Gastrocnemius medialis (tissue), 4 donors: ENCODE measurements at regions not wholly inside any gene's neighbourhood (a gene's known extent, or its start where the extent isn't known, plus 50 kb on each side); places are given as distances from the start of the nearest gene placed in this dataset.

Experiments
- ATAC-seq, 2 donors: fragments of 150-250 bp; one replicate each; pipeline ENCODE4 v1.9.1; 2016
- DNase-seq, 2 donors: peaks; one replicate each; pipeline ENCODE4 v3.0.0-alpha.2; 2019
- H3K27ac ChIP-seq, 4 donors: fragments of 200-600 bp; sonication (generic); 1 replicate in 1 of 4; 2 replicates in 3 of 4; pipeline ENCODE4 v1.5.1; 2016 to 2018; ENCODE audit warnings: mild to moderate bottlenecking in 2 of 4, moderate library complexity in 1 of 4
- H3K27me3 ChIP-seq, 3 donors: fragments of 200-600 bp; sonication (generic) in 2 of 3; 1 replicate in 1 of 3; 2 replicates in 2 of 3; pipeline versions ENCODE4 v1.5.1 to v1.6.0; 2016 to 2019; ENCODE audit warnings: mild to moderate bottlenecking in 1 of 3, moderate library complexity in 1 of 3
- H3K36me3 ChIP-seq, 2 donors: fragments of 200-600 bp; sonication (generic) in 1 of 2; one replicate each; pipeline ENCODE4 v1.5.1; 2017 to 2018
- H3K4me1 ChIP-seq, 2 donors: fragments of 200-600 bp; sonication (generic) in 1 of 2; one replicate each; pipeline ENCODE4 v1.5.1; 2016 to 2017; ENCODE audit warnings: mild to moderate bottlenecking in 2 of 2
- H3K4me3 ChIP-seq, 4 donors: fragments of 200-600 bp; sonication (generic) in 3 of 4; 1 replicate in 1 of 4; 2 replicates in 3 of 4; pipeline ENCODE4 v1.5.1; 2016 to 2019; ENCODE audit warnings: mild to moderate bottlenecking in 2 of 4
- H3K9me3 ChIP-seq, 3 donors: fragments of 200-600 bp; sonication (generic) in 2 of 3; 1 replicate in 1 of 3; 2 replicates in 2 of 3; pipeline ENCODE4 v1.5.1; 2016 to 2019
- POLR2A ChIP-seq, 2 donors: fragments of 450-650 bp; IDR thresholded peaks; one replicate each; pipeline ENCODE4 v1.6.1; 2017; ENCODE audit warnings: antibody characterized with exemption in 2 of 2, mild to moderate bottlenecking in 2 of 2, moderate library complexity in 2 of 2
- in situ Hi-C, 4 donors: fragments of 200-750 bp; cut with MboI; loops; one replicate each; pipeline versions ENCODE4 v1.15.0 to v1.8.0; 2017; ENCODE audit warnings: low sequenced_read_pairs in 4 of 4
- intact Hi-C: fragments of 100-400 bp; cut with DNase I; formaldehyde crosslinking; loops from one replicate; pipeline ENCODE4 v1.15.1; 2023; ENCODE audit warnings: low total_unique reads
- TF ChIP-seq, protein P1 (sequence below), 5 experiments: fragments of 450-650 bp in 3 of 5; fragments of 200-600 bp in 2 of 5; sonication (generic) in 2 of 5; IDR thresholded peaks in 4 of 5; conservative IDR thresholded peaks in 1 of 5; 1 replicate in 4 of 5; 2 replicates in 1 of 5; pipeline ENCODE4 v1.5.1; 2016 to 2019; ENCODE audit warnings: antibody characterized with exemption in 5 of 5, mild to moderate bottlenecking in 3 of 5, moderate library complexity in 3 of 5

GRCh38 chr2:4522498-4523421 is 819.4 kb downstream of the DCDC2C start:
- DNase-seq, result no peak

GRCh38 chr2:4527416-4527815 is 824.0 kb downstream of the DCDC2C start:
- ATAC-seq, result no peak
- Histone ChIP-seq H3K27me3 (no peaks in the 10 kb centered on the region), H3K27ac (no peak overlapping the region), H3K4me3 (no peak overlapping the region), H3K4me1 (no peaks in the 10 kb centered on the region), H3K9me3 (no peaks in the 10 kb centered on the region), H3K36me3 (no peaks in the 10 kb centered on the region)
- DNase-seq, result no peak
- TF ChIP-seq, protein P1, sequence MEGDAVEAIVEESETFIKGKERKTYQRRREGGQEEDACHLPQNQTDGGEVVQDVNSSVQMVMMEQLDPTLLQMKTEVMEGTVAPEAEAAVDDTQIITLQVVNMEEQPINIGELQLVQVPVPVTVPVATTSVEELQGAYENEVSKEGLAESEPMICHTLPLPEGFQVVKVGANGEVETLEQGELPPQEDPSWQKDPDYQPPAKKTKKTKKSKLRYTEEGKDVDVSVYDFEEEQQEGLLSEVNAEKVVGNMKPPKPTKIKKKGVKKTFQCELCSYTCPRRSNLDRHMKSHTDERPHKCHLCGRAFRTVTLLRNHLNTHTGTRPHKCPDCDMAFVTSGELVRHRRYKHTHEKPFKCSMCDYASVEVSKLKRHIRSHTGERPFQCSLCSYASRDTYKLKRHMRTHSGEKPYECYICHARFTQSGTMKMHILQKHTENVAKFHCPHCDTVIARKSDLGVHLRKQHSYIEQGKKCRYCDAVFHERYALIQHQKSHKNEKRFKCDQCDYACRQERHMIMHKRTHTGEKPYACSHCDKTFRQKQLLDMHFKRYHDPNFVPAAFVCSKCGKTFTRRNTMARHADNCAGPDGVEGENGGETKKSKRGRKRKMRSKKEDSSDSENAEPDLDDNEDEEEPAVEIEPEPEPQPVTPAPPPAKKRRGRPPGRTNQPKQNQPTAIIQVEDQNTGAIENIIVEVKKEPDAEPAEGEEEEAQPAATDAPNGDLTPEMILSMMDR (IDR thresholded peaks at IDR 0.05 in 4 of 5, conservative IDR thresholded peaks at IDR 0.05 in 1 of 5), result no peak
- no peak for TF ChIP-seq POLR2A (IDR thresholded peaks at IDR 0.05)
- in situ Hi-C loops, result no loop called here
- intact Hi-C loops, result no loop called here

More at GRCh38 chr2:4522498-4523421, 819.4 kb downstream of the DCDC2C start:
- H3K27me3 ChIP-seq, result no peaks in the 10 kb centered on the region
- no peak overlapping the region for H3K4me3 ChIP-seq
- ATAC-seq, result no peak
- no peaks in the 10 kb centered on the region for H3K4me1 ChIP-seq
- intact Hi-C loops (no loop called here), in situ Hi-C loops (no loop called here)
- no peaks in the 10 kb centered on the region for H3K36me3 ChIP-seq
- H3K9me3 ChIP-seq, result no peaks in the 10 kb centered on the region
- TF ChIP-seq, protein P1 (IDR thresholded peaks at IDR 0.05 in 4 of 5, conservative IDR thresholded peaks at IDR 0.05 in 1 of 5), result no peak
- no peak for TF ChIP-seq POLR2A (IDR thresholded peaks at IDR 0.05)
- H3K27ac ChIP-seq, result no peak overlapping the region

DNA sequence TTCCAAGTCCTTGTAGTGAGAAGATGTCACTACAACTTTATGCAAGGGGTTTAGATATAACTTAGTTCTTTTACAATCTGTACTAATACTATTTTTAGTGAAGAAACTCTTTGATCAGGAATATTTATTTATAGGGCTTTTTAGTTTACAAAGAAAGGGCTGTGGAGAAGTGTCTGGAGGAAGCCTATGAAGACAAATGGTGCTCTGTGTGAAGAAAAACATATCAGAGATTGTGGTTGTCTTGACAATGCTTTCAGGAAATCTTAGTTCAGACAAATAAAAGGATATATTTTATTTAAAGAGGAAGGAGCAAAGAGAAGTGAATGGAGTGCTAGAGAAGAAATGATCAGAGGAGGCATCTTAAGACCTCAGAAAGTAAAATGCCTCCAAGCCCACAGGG is 824.9 kb downstream of the DCDC2C start:
- no peak for TF ChIP-seq POLR2A (IDR thresholded peaks at IDR 0.05)
- TF ChIP-seq, protein P1 (IDR thresholded peaks at IDR 0.05 in 4 of 5, conservative IDR thresholded peaks at IDR 0.05 in 1 of 5), result no peak
- Histone ChIP-seq H3K27ac (no peak overlapping the region), H3K4me3 (no peak overlapping the region), H3K9me3 (no peaks in the 10 kb centered on the region), H3K27me3 (no peaks in the 10 kb centered on the region), H3K4me1 (no peaks in the 10 kb centered on the region), H3K36me3 (no peaks in the 10 kb centered on the region)
- DNase-seq (no peak), ATAC-seq (no peak)
- intact Hi-C loops, result no loop called here
- in situ Hi-C loops, result no loop called here

GRCh38 chr2:4528773-4529172 is 825.4 kb downstream of the DCDC2C start:
- in situ Hi-C loops (no loop called here), intact Hi-C loops (no loop called here)
- Histone ChIP-seq H3K36me3 (no peaks in the 10 kb centered on the region), H3K4me3 (no peak overlapping the region), H3K27ac (no peak overlapping the region), H3K4me1 (no peaks in the 10 kb centered on the region), H3K9me3 (no peaks in the 10 kb centered on the region), H3K27me3 (no peaks in the 10 kb centered on the region)
- TF ChIP-seq, protein P1 (IDR thresholded peaks at IDR 0.05 in 4 of 5, conservative IDR thresholded peaks at IDR 0.05 in 1 of 5), result no peak
- TF ChIP-seq POLR2A (IDR thresholded peaks at IDR 0.05), result no peak
- ATAC-seq, result no peak
- DNase-seq, result no peak
